ENCODE measurements at regions not wholly inside any gene's neighbourhood (a gene's known extent, or its start where the extent isn't known, plus 50 kb on each side); places are given as distances from the start of the nearest gene placed in this dataset.

- BruUV-seq (replicated peaks): no TSS peak
- DNase-seq (ENCODE audit: extremely low read depth in 1 of 4, low spot score in 3 of 4) (no peak), FAIRE-seq (no peak), ATAC-seq (no peak)
- Histone ChIP-seq H3K4me3 (no peak overlapping the region), H2AFZ (ENCODE audit: low read depth, low read length) (peak overlapping the region; percentile 61), H4K20me1 (replicated peaks; ENCODE audit: control insufficient read depth, insufficient read depth, low read length) (no peaks in the 10 kb centered on the region), H3K9me1 (ENCODE audit: control insufficient read depth, insufficient read depth, low read length) (no peaks in the 10 kb centered on the region), H3K36me3 (ENCODE audit: control insufficient read depth, insufficient read depth, low read length) (no peaks in the 10 kb centered on the region), H3K27ac (ENCODE audit: extremely low read depth, low read depth, low read length) (no peak overlapping the region), H3K27me3 (ENCODE audit: control insufficient read depth in 2 of 2, insufficient read depth in 2 of 2, low read length in 2 of 2) (no peaks in the 10 kb centered on the region), H3K79me2 (ENCODE audit: control insufficient read depth, insufficient read depth, low read length) (no peaks in the 10 kb centered on the region), H3K9me3 (replicated peaks; ENCODE audit: control insufficient read depth, insufficient read depth, low read depth, low read length) (no peaks in the 10 kb centered on the region; the same call in 1 of the 2 replicates), H3K4me2 (ENCODE audit: insufficient read depth, low read length) (no peak overlapping the region), H3K9ac (ENCODE audit: insufficient read depth in 1 of 2, low read depth in 2 of 2, low read length in 2 of 2) (no peak overlapping the region), H3K4me1 (replicated peaks in 1 of 2; ENCODE audit: control insufficient read depth in 2 of 2, insufficient read depth in 2 of 2, low read length in 2 of 2) (peaks cover 0 to under 1% of the 10 kb centered on the region in 2 experiments; a peak in 3 of 5 replicates)
- TF ChIP-seq ZNF253 (CRISPR knock-in tag; conservative IDR thresholded peaks at IDR 0.05) (no peak), THRAP3 (IDR thresholded peaks at IDR 0.05; ENCODE audit: borderline replicate concordance) (no peak), CAMTA2 (CRISPR knock-in tag; conservative IDR thresholded peaks at IDR 0.05) (no peak), CHD2 (IDR thresholded peaks at IDR 0.05; ENCODE audit: low read depth, low read length) (no peak), SREBF1 (IDR thresholded peaks at IDR 0.05; ENCODE audit: borderline replicate concordance, low read depth, low read length) (no peak)
- in situ Hi-C loops (cut with MboI) (no loop called here), intact Hi-C loops (cut with micrococcal nuclease) (no loop called here)
- WGBS (ENCODE audit: insufficient coverage, low coverage, missing lambda C conversion rate): 39% methylated on average over 4 of the region's 4 CpGs
- ChIA-PET POLR2A (interaction anchor here (0.6 to 1.1 kb wide), 5 partner anchors 11 to 977 kb away, joined by 3 to 4 read pairs (median 3); partner anchors contain the start of genes HECTD3 and UROD), CTCF (ENCODE audit: low intra/inter-chr PET ratio) (no interaction called here)
Measured at GRCh38 chr1:45272913-45273371, 53.8 kb upstream of the HPDL start.

DNA sequence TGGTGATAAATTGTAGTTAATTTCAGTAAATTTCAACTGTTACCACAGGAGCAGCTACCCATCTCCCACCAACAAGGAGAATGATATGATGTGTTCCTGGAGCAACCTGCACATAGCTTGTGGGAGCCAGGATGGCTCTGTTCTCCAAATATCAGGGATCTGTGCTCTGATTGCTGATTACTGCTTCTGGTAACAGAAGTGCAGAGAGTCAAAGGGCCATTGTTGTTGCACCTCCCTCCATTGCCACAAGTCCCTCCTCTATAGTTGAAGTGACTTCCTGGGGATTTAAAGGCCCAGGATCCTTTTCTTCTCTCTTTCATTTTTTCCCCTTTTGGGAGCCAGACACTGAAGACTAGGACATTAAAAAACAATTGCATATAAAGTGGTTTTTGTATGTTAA, 51.6 kb upstream of the HPDL start:
- POLR2A ChIA-PET: no interaction called here
- ATAC-seq (peak; percentile 86), DNase-seq (ENCODE audit: extremely low read depth in 1 of 4, low spot score in 3 of 4) (no peak), FAIRE-seq (no peak)
- Histone ChIP-seq H4K20me1 (replicated peaks; ENCODE audit: control insufficient read depth, insufficient read depth, low read length) (no peaks in the 10 kb centered on the region), H3K9me3 (replicated peaks; ENCODE audit: control insufficient read depth, insufficient read depth, low read depth, low read length) (no peaks in the 10 kb centered on the region; the same call in 1 of the 2 replicates), H3K36me3 (ENCODE audit: control insufficient read depth, insufficient read depth, low read length) (no peaks in the 10 kb centered on the region), H3K27me3 (ENCODE audit: control insufficient read depth in 2 of 2, insufficient read depth in 2 of 2, low read length in 2 of 2) (no peaks in the 10 kb centered on the region), H2AFZ (ENCODE audit: low read depth, low read length) (0 out of 2 replicates have a peak overlapping the region, but pooled peaks have one; percentile 15), H3K79me2 (ENCODE audit: control insufficient read depth, insufficient read depth, low read length) (no peaks in the 10 kb centered on the region), H3K4me1 (replicated peaks in 1 of 2; ENCODE audit: control insufficient read depth in 2 of 2, insufficient read depth in 2 of 2, low read length in 2 of 2) (no peaks in the 10 kb centered on the region; a peak in 1 of 5 replicates), H3K4me3 (no peak overlapping the region), H3K4me2 (ENCODE audit: insufficient read depth, low read length) (no peak overlapping the region), H3K9ac (ENCODE audit: insufficient read depth in 1 of 2, low read depth in 2 of 2, low read length in 2 of 2) (no peak overlapping the region), H3K9me1 (ENCODE audit: control insufficient read depth, insufficient read depth, low read length) (no peaks in the 10 kb centered on the region), H3K27ac (ENCODE audit: extremely low read depth, low read depth, low read length) (no peak overlapping the region)
- CTCF ChIA-PET (ENCODE audit: low intra/inter-chr PET ratio): no interaction called here
- BruUV-seq (replicated peaks): no TSS peak
- in situ Hi-C loops (cut with MboI): no loop called here
- intact Hi-C loops (cut with micrococcal nuclease): no loop called here
- no peak for TF ChIP-seq SIX5 (IDR thresholded peaks at IDR 0.05; ENCODE audit: borderline replicate concordance in 1 of 2, insufficient read depth in 1 of 2, low read depth in 1 of 2, low read length in 2 of 2)
- no peak for TF ChIP-seq ZNF583 (CRISPR knock-in tag; IDR thresholded peaks at IDR 0.05)
- no peak for TF ChIP-seq TGIF2 (CRISPR knock-in tag; IDR thresholded peaks at IDR 0.05)
- no peak for TF ChIP-seq ZNF766 (CRISPR knock-in tag; conservative IDR thresholded peaks at IDR 0.05)
- no peak for TF ChIP-seq CHD1 (IDR thresholded peaks at IDR 0.05; ENCODE audit: low read length)
- no peak for TF ChIP-seq STAT5A (IDR thresholded peaks at IDR 0.05; ENCODE audit: borderline replicate concordance, low read length)
- TF ChIP-seq HIVEP1 (CRISPR knock-in tag; IDR thresholded peaks at IDR 0.05): no peak
- TF ChIP-seq ZSCAN29 (IDR thresholded peaks at IDR 0.05): no peak
- TF ChIP-seq POLR3A (IDR thresholded peaks at IDR 0.05; ENCODE audit: borderline replicate concordance, extremely low read depth, insufficient read depth, insufficient read length): no peak
- no peak for TF ChIP-seq ELF2 (CRISPR knock-in tag; IDR thresholded peaks at IDR 0.05)
- TF ChIP-seq ZNF23 (CRISPR knock-in tag; IDR thresholded peaks at IDR 0.05): no peak
- TF ChIP-seq, protein P1, sequence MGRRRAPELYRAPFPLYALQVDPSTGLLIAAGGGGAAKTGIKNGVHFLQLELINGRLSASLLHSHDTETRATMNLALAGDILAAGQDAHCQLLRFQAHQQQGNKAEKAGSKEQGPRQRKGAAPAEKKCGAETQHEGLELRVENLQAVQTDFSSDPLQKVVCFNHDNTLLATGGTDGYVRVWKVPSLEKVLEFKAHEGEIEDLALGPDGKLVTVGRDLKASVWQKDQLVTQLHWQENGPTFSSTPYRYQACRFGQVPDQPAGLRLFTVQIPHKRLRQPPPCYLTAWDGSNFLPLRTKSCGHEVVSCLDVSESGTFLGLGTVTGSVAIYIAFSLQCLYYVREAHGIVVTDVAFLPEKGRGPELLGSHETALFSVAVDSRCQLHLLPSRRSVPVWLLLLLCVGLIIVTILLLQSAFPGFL (CRISPR knock-in tag; IDR thresholded peaks at IDR 0.05): no peak
- TF ChIP-seq NFIX (CRISPR knock-in tag; IDR thresholded peaks at IDR 0.05; ENCODE audit: low read depth): no peak

Measured in K562 (cell line).